Cardiac muscle cell (in vitro differentiated cells and primary cell): ENCODE measurements at regions not wholly inside any gene's neighbourhood (a gene's known extent, or its start where the extent isn't known, plus 50 kb on each side); places are given as distances from the start of the nearest gene placed in this dataset.
A peak's percentile ranks its signal among the peaks of the same experiment; 100 is the strongest.
"Not testable (repeated sequence)": the region's sequence is repeated elsewhere in the genome, so short reads cannot be mapped to it uniquely, and the experiment has no call there.

Source experiments
- DNase-seq, 2 donors: peaks; one replicate each; pipeline versions ENCODE4 v3.0.0 to v3.0.0-alpha.2; 2010 to 2017; ENCODE audit warnings: low read depth in 1 of 2, low spot score in 1 of 2
- H3K27ac ChIP-seq: fragments of 200-600 bp; sonication (generic); 2 replicates; pipeline ENCODE4 v1.5.1; 2016
- H3K27me3 ChIP-seq: fragments of 200-600 bp; sonication (generic); 2 replicates; pipeline ENCODE4 v1.6.0; 2016; ENCODE audit warnings: control low read depth
- H3K36me3 ChIP-seq: fragments of 200-600 bp; sonication (generic); 2 replicates; pipeline ENCODE4 v1.5.1; 2016; ENCODE audit warnings: control low read depth
- H3K4me1 ChIP-seq: fragments of 200-600 bp; sonication (generic); 2 replicates; pipeline ENCODE4 v1.8.1; 2017; ENCODE audit warnings: low read depth, mild to moderate bottlenecking, mixed run types
- H3K4me3 ChIP-seq: fragments of 200-600 bp; sonication (generic); 2 replicates; pipeline ENCODE4 v1.5.1; 2016; ENCODE audit warnings: mild to moderate bottlenecking
- H3K9me3 ChIP-seq: fragments of 200-600 bp; sonication (generic); 2 replicates; pipeline ENCODE4 v1.5.1; 2017; ENCODE audit warnings: low read depth, mild to moderate bottlenecking, control low read depth
- TF ChIP-seq, protein P1 (sequence below): IDR thresholded peaks from 2 replicates; pipeline ENCODE4 v1.5.1; 2012; ENCODE audit warnings: low read depth, mild to moderate bottlenecking, low read length

- H3K36me3 ChIP-seq, H3K4me3 ChIP-seq, H3K27ac ChIP-seq, H3K9me3 ChIP-seq, H3K27me3 ChIP-seq, H3K4me1 ChIP-seq: not testable (repeated sequence)
- TF ChIP-seq, protein P1, sequence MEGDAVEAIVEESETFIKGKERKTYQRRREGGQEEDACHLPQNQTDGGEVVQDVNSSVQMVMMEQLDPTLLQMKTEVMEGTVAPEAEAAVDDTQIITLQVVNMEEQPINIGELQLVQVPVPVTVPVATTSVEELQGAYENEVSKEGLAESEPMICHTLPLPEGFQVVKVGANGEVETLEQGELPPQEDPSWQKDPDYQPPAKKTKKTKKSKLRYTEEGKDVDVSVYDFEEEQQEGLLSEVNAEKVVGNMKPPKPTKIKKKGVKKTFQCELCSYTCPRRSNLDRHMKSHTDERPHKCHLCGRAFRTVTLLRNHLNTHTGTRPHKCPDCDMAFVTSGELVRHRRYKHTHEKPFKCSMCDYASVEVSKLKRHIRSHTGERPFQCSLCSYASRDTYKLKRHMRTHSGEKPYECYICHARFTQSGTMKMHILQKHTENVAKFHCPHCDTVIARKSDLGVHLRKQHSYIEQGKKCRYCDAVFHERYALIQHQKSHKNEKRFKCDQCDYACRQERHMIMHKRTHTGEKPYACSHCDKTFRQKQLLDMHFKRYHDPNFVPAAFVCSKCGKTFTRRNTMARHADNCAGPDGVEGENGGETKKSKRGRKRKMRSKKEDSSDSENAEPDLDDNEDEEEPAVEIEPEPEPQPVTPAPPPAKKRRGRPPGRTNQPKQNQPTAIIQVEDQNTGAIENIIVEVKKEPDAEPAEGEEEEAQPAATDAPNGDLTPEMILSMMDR = peak; percentile 61
- DNase-seq = peak; percentile 76 to 83
Observed at GRCh38 chr6:28686446-28687027, 160.9 kb downstream of the GPX5 start.

DNA sequence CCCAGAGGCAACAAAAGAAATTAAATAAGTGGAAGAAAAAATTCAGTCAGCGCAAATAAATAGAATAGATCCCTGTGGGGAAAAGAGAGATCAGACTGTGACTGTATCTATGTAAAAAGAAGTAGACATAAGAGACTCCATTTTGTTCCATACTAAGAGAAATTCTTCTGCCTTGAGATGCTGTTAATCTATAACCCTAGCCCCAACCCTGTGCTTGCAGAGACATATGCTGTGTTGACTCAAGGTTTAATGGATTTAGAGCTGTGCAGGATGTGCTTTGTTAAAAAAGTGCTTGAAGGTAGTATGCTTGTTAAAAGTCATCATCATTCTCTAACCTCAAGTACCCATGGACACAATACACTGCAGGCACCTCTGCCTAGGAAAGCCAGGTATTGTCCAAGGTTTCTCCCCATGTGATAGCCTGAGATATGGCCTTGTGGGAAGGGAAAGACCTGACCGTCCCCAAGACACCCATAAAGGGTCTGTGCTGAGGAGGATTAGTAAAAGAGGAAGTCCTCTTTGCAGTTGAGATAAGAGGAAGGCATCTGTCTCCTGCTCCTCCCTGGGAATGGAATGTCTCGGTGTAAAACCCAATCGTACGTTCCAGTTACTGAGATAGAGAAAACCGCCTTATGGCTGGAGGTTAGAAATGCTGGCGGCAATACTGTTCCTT lies 161.8 kb downstream of the GPX5 start:
- not testable (repeated sequence) for H3K4me3 ChIP-seq, DNase-seq, H3K27ac ChIP-seq, H3K4me1 ChIP-seq, H3K36me3 ChIP-seq, H3K9me3 ChIP-seq, H3K27me3 ChIP-seq

DNA sequence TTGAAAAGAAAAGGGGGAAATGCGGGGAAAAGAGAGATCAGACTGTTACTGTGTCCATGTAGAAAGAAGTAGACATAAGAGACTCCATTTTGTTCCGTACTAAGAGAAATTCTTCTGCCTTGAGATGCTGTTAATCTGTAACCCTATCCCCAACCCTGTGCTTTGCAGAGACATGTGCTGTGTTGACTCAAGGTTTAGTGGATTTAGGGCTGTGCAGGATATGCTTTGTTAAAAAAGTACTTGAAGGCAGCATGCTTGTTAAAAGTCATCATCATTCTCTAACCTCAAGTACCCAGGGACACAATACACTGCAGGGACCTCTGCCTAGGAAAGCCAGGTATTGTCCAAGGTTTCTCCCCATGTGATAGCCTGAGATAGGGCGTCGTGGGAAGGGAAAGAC lies 166.3 kb downstream of the GPX5 start:
- H3K4me1 ChIP-seq, H3K27ac ChIP-seq, DNase-seq, H3K9me3 ChIP-seq, H3K4me3 ChIP-seq, H3K36me3 ChIP-seq: not testable (repeated sequence)
- peaks cover 32% of the 10 kb centered on the region for H3K27me3 ChIP-seq

DNA sequence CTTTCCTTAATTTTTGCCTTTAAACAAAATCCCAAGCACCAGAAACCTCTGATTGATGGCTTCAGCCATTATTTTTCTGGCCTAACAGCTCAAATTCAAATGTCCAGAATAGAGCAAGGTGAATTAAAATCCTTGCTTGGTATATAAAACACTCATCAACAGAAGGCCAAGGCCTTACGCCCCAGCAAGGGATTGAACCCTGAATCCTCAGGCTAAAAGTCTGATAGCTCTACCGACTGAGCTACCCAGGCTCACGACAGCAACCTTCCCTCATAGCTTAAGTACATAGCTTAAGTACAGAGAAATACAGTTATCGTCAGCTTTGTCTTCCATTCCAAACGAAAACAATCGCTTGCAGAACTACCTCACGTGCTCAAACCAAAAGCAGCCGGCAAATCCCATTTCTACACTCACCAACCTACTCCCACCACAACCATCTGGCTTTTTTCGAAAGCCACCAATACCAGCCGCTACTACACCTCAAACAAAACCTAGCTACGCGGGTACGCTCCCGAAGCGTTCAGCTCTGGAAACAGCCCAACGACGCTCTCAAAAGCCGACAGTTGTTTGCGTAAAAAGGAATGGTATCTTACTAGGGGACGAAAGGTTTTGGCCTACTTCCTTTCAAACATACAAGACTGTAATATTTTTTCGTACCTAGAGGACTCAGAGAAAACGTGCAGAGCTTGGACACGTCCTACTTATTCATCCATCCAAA lies 167.5 kb downstream of the GPX5 start:
- TF ChIP-seq, protein P1 = no peak
- Histone ChIP-seq H3K27ac (no peak overlapping the region), H3K4me1 (no peaks in the 10 kb centered on the region), H3K36me3 (no peaks in the 10 kb centered on the region), H3K27me3 (peaks cover 32% of the 10 kb centered on the region), H3K4me3 (no peak overlapping the region), H3K9me3 (no peaks in the 10 kb centered on the region)
- DNase-seq = peak in 1 of 2 donors; percentile 10

GRCh38 chr6:28693751-28694443 lies 168.2 kb downstream of the GPX5 start:
- DNase-seq = peak in 1 of 2 donors; percentile 42
- Histone ChIP-seq H3K4me3 (peak overlapping the region; percentile 12), H3K4me1 (no peaks in the 10 kb centered on the region), H3K9me3 (no peaks in the 10 kb centered on the region), H3K27ac (no peak overlapping the region), H3K36me3 (no peaks in the 10 kb centered on the region), H3K27me3 (peaks cover 32% of the 10 kb centered on the region)
- TF ChIP-seq, protein P1 = no peak

DNA sequence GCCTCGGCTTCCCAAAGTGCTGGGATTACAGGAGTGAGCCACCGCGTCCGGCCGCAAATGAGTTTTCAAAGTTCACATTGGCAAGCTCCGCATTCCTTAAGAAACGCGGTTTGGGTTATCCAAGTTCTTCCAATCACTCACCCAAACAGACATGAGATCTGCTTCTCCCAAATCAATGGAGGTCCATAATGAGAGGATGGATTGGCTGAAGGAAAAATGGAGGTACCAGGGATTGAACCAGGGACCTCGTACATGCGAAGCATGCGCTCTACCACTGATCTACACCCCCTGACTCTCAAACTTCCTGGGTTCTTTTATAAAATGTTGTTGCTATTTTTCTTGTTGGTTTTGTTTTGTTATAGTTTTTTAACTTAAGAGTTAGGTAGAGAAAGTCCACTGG lies 170.0 kb downstream of the GPX5 start:
- DNase-seq = peak in 1 of 2 donors; percentile 27
- H3K4me3 ChIP-seq = no peak overlapping the region
- H3K27me3 ChIP-seq = peaks cover 32% of the 10 kb centered on the region

More for the DNA sequence above, 170.0 kb downstream of the GPX5 start:
- H3K27ac ChIP-seq = no peak overlapping the region
- no peaks in the 10 kb centered on the region for H3K36me3 ChIP-seq
- H3K4me1 ChIP-seq = no peaks in the 10 kb centered on the region
- no peaks in the 10 kb centered on the region for H3K9me3 ChIP-seq
- TF ChIP-seq, protein P1 = no peak
